ENCODE measurements at regions not wholly inside any gene's neighbourhood (a gene's known extent, or its start where the extent isn't known, plus 50 kb on each side); places are given as distances from the start of the nearest gene placed in this dataset.

DNA sequence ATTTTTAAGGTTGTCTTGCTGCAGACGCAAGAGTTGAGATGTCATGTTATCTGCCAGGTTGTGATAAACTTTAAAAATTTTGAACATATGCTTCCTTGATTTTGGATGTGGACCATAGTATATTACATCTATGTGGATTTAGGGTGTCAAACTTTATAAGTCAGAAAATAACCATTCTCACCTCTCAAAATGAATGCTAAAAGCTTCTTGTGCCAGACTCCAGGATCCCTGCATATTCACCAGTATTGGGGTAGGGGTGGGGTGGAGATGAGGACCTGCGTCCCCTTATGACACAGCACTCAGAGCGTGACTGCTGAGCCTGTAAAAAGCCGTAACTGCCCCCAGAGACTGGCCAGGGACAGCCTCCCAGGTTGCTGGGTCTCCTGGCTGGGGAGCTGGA lies 524.4 kb downstream of the LMO7 start:
- peaks cover 0 to 6% (median 3%) of the 10 kb centered on the region in 5 donors for H3K4me1 ChIP-seq (ENCODE audit: control insufficient read depth in 5 of 5, insufficient read depth in 5 of 5, low read length in 5 of 5)
- H3K9ac ChIP-seq (ENCODE audit: insufficient read depth in 1 of 2, low read length in 2 of 2): no peak overlapping the region
- TF ChIP-seq CTCF (IDR thresholded peaks at IDR 0.05; ENCODE audit: control extremely low read depth, extremely low read depth): no peak
- H3K4me3 ChIP-seq: no peak overlapping the region
- H3K27me3 ChIP-seq (ENCODE audit: control insufficient read depth in 3 of 3, insufficient read depth in 3 of 3, low read length in 2 of 3): no peaks in the 10 kb centered on the region
- no peak overlapping the region for H3K27ac ChIP-seq (ENCODE audit: low read depth in 1 of 2, low read length in 1 of 2)
- H3K9me3 ChIP-seq (ENCODE audit: control insufficient read depth in 4 of 4, insufficient read depth in 3 of 4, low read length in 3 of 4): no peaks in the 10 kb centered on the region
- 91 to 97% methylated on average over 4 of the region's 4 CpGs for WGBS, 2 donors
- ATAC-seq (ENCODE audit: insufficient read depth, low FRiP score): no peak
- no peak for DNase-seq
- H3K36me3 ChIP-seq (ENCODE audit: control insufficient read depth in 4 of 4, insufficient read depth in 4 of 4, low read length in 4 of 4): no peaks in the 10 kb centered on the region

- Histone ChIP-seq H3K27ac (ENCODE audit: low read depth in 1 of 2, low read length in 1 of 2) (no peak overlapping the region), H3K36me3 (ENCODE audit: control insufficient read depth in 4 of 4, insufficient read depth in 4 of 4, low read length in 4 of 4) (no peaks in the 10 kb centered on the region), H3K9ac (ENCODE audit: insufficient read depth in 1 of 2, low read length in 2 of 2) (no peak overlapping the region), H3K4me3 (no peak overlapping the region), H3K9me3 (ENCODE audit: control insufficient read depth in 4 of 4, insufficient read depth in 3 of 4, low read length in 3 of 4) (no peaks in the 10 kb centered on the region), H3K27me3 (ENCODE audit: control insufficient read depth in 3 of 3, insufficient read depth in 3 of 3, low read length in 2 of 3) (no peaks in the 10 kb centered on the region), H3K4me1 (ENCODE audit: control insufficient read depth in 5 of 5, insufficient read depth in 5 of 5, low read length in 5 of 5) (peaks cover 0 to 6% (median 3%) of the 10 kb centered on the region in 5 donors)
- ATAC-seq (ENCODE audit: insufficient read depth, low FRiP score) (no peak), DNase-seq (no peak)
- TF ChIP-seq CTCF (IDR thresholded peaks at IDR 0.05; ENCODE audit: control extremely low read depth, extremely low read depth): no peak
Observed at GRCh38 chr13:76157926-76158325, 521.8 kb downstream of the LMO7 start.

DNA sequence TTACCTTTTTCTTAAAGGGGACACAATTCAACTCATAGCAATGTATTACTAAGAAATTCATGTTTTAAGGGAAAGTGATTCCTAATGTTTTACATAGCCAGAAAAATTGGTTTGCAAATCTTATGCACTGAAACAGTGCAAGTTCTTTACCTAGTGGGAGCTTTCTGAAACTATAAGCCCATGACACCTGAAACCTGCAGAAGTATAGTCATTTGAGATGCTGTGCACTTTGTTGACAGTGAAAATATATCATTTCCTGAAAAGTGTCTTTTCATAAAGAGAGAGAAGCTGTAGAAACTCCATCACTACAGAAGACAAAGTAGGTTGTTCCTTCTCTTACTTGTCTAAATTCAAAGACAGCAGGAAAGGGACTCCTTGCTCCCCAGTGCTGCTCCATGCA lies 517.1 kb downstream of the LMO7 start:
- peaks cover 0 to 4% (median 0%) of the 10 kb centered on the region in 5 donors for H3K4me1 ChIP-seq (ENCODE audit: control insufficient read depth in 5 of 5, insufficient read depth in 5 of 5, low read length in 5 of 5)
- DNase-seq (no peak), ATAC-seq (ENCODE audit: insufficient read depth, low FRiP score) (no peak)
- H3K4me3 ChIP-seq: no peak overlapping the region
- H3K9me3 ChIP-seq (ENCODE audit: control insufficient read depth in 4 of 4, insufficient read depth in 3 of 4, low read length in 3 of 4): no peaks in the 10 kb centered on the region
- H3K9ac ChIP-seq (ENCODE audit: insufficient read depth in 1 of 2, low read length in 2 of 2): no peak overlapping the region
- H3K27me3 ChIP-seq (ENCODE audit: control insufficient read depth in 3 of 3, insufficient read depth in 3 of 3, low read length in 2 of 3): no peaks in the 10 kb centered on the region
- H3K36me3 ChIP-seq (ENCODE audit: control insufficient read depth in 4 of 4, insufficient read depth in 4 of 4, low read length in 4 of 4): no peaks in the 10 kb centered on the region
- H3K27ac ChIP-seq (ENCODE audit: low read depth in 1 of 2, low read length in 1 of 2): no peak overlapping the region
- TF ChIP-seq CTCF (IDR thresholded peaks at IDR 0.05; ENCODE audit: control extremely low read depth, extremely low read depth): no peak

- no peaks in the 10 kb centered on the region for H3K27me3 ChIP-seq (ENCODE audit: control insufficient read depth in 3 of 3, insufficient read depth in 3 of 3, low read length in 2 of 3)
- TF ChIP-seq CTCF (IDR thresholded peaks at IDR 0.05; ENCODE audit: control extremely low read depth, extremely low read depth): no peak
- peaks cover 0 to 4% (median 0%) of the 10 kb centered on the region in 5 donors for H3K4me1 ChIP-seq (ENCODE audit: control insufficient read depth in 5 of 5, insufficient read depth in 5 of 5, low read length in 5 of 5)
- no peaks in the 10 kb centered on the region for H3K36me3 ChIP-seq (ENCODE audit: control insufficient read depth in 4 of 4, insufficient read depth in 4 of 4, low read length in 4 of 4)
- H3K27ac ChIP-seq (ENCODE audit: low read depth in 1 of 2, low read length in 1 of 2): no peak overlapping the region
- no peak for DNase-seq
- H3K9ac ChIP-seq (ENCODE audit: insufficient read depth in 1 of 2, low read length in 2 of 2): no peak overlapping the region
- 53 to 80% methylated on average over 3 of the region's 3 CpGs for WGBS, 2 donors
- no peak for ATAC-seq (ENCODE audit: insufficient read depth, low FRiP score)
- no peak overlapping the region for H3K4me3 ChIP-seq
- H3K9me3 ChIP-seq (ENCODE audit: control insufficient read depth in 4 of 4, insufficient read depth in 3 of 4, low read length in 3 of 4): no peaks in the 10 kb centered on the region
Observed at GRCh38 chr13:76148926-76149325, 512.8 kb downstream of the LMO7 start.

Data from lung (tissue), 11 donors.